Retina (tissue), 1 donor: ENCODE measurements at regions not wholly inside any gene's neighbourhood (a gene's known extent, or its start where the extent isn't known, plus 50 kb on each side); places are given as distances from the start of the nearest gene placed in this dataset.

Source experiments
- DNase-seq: peaks from one replicate; pipeline ENCODE4 v3.0.0-alpha.2; 2016

- no peak for DNase-seq
Observed at GRCh38 chr1:115577513-115577912, 64.3 kb upstream of the VANGL1 start.

- no peak for DNase-seq
Observed at GRCh38 chr1:115575661-115576060, 66.1 kb upstream of the VANGL1 start.

GRCh38 chr1:115572710-115573109 is 69.1 kb upstream of the VANGL1 start:
- DNase-seq, result no peak

- no peak for DNase-seq
Observed at GRCh38 chr1:115567431-115567830, 74.3 kb upstream of the VANGL1 start.

GRCh38 chr1:115565791-115566190 is 76.0 kb upstream of the VANGL1 start:
- no peak for DNase-seq

GRCh38 chr1:115565353-115565752 is 76.4 kb upstream of the VANGL1 start:
- DNase-seq, result no peak

GRCh38 chr1:115564201-115564600 is 77.6 kb upstream of the VANGL1 start:
- peak; percentile 59 for DNase-seq

- no peak for DNase-seq
Observed at GRCh38 chr1:115560027-115560426, 81.7 kb upstream of the VANGL1 start.

GRCh38 chr1:115558275-115558674 is 83.5 kb upstream of the VANGL1 start:
- DNase-seq, result no peak

- no peak for DNase-seq
Observed at GRCh38 chr1:115557715-115558114, 84.1 kb upstream of the VANGL1 start.

GRCh38 chr1:115556236-115556635 is 85.5 kb upstream of the VANGL1 start:
- no peak for DNase-seq

GRCh38 chr1:115555446-115555845 is 86.3 kb upstream of the VANGL1 start:
- no peak for DNase-seq

- DNase-seq, result no peak
Observed at GRCh38 chr1:115547696-115548095, 94.1 kb upstream of the VANGL1 start.

GRCh38 chr1:115546846-115547245 is 94.9 kb upstream of the VANGL1 start:
- DNase-seq, result no peak

- DNase-seq, result peak; percentile 21
Observed at GRCh38 chr1:115545791-115546733, 95.7 kb upstream of the VANGL1 start.

GRCh38 chr1:115545096-115545720 is 96.6 kb upstream of the VANGL1 start:
- DNase-seq, result peak; percentile 15

- no peak for DNase-seq
Observed at GRCh38 chr1:115544131-115544530, 97.6 kb upstream of the VANGL1 start.

- DNase-seq, result no peak
Observed at GRCh38 chr1:115543247-115543646, 98.5 kb upstream of the VANGL1 start.

- DNase-seq, result no peak
Observed at GRCh38 chr1:115539736-115540135, 102.0 kb upstream of the VANGL1 start.

GRCh38 chr1:115539061-115539460 is 102.7 kb upstream of the VANGL1 start:
- DNase-seq, result no peak

- DNase-seq, result no peak
Observed at GRCh38 chr1:115538579-115538978, 103.2 kb upstream of the VANGL1 start.

GRCh38 chr1:115537415-115537814 is 104.4 kb upstream of the VANGL1 start:
- no peak for DNase-seq

GRCh38 chr1:115536279-115536816 is 105.4 kb upstream of the VANGL1 start:
- DNase-seq, result no peak

GRCh38 chr1:115534106-115534505 is 107.7 kb upstream of the VANGL1 start:
- no peak for DNase-seq
